GM18505 (cell line): ENCODE measurements at regions not wholly inside any gene's neighbourhood (a gene's known extent, or its start where the extent isn't known, plus 50 kb on each side); places are given as distances from the start of the nearest gene placed in this dataset.
"Not testable (repeated sequence)": the region's sequence is repeated elsewhere in the genome, so short reads cannot be mapped to it uniquely, and the experiment has no call there.

ENCODE experiments used
- ATAC-seq: cut with Tn5 transposase; IDR thresholded peaks from one replicate; pipeline ENCODE4 v1.9.1; 2021; ENCODE audit not compliant: unreplicated experiment
- POLR2A ChIP-seq: IDR thresholded peaks from 4 replicates; pipeline ENCODE4 v1.6.1; 2011; ENCODE audit warnings: borderline replicate concordance; ENCODE audit not compliant: insufficient read depth, insufficient read length; ENCODE audit errors: extremely low read depth

DNA sequence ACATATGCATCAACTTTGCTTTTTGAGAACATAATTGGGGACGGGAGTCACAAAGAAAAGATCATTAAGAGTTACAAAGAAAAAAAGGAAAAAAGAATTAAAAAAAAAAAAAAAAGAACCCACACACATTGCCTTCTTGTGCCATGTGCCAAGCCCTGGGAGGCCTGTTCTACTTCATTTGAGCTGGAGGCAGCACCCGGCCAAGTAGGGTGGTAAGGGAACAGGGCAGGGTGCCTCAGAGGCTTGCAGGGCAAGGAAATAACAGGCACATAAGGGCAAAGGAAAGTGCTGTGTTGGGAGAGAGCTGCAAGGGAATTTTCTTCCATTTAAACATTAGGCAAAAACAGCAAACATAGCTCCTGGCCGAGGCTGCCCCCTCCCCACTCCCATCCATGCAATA, 418.0 kb downstream of the TMEM182 start:
- TF ChIP-seq POLR2A = no peak

DNA sequence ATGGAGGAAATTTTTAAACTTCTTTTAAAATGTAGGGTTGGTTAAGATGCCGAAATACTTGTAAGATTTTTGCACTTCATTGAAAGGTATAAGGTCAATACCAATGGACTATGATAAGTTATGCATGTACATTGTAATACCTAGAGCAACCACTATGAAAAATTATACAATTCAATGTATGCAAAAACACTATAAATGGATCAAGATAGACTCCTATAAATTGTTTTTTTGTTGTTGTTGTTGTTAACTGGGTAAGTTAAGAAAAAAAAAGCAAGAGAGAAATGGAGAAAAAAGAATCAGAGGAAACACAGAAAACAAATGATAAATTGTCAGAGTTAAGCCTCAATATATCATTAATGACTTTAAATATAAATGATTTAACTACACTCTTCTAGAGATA, 421.2 kb downstream of the TMEM182 start:
- TF ChIP-seq POLR2A = no peak
- no peak for ATAC-seq

More for the DNA sequence above, 418.0 kb downstream of the TMEM182 start:
- no peak for ATAC-seq

DNA sequence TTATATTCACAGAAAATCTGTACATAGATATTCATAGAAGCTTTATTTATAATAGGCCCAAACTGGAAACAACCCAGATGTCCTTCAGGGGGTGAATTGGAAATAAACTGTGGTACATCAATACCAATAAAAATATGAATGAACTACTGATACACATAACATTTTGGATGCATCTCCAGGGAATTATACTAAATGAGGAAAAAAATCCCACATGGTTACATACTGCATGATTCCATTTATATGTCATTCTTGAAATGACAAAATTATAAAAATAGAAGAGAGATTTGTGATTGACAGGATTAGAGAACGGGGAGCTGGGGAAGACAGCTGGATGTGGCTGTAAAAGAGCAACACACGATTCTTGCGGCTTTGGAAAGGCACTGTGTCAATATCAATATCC, 435.0 kb downstream of the TMEM182 start:
- ATAC-seq = no peak
- no peak for TF ChIP-seq POLR2A

DNA sequence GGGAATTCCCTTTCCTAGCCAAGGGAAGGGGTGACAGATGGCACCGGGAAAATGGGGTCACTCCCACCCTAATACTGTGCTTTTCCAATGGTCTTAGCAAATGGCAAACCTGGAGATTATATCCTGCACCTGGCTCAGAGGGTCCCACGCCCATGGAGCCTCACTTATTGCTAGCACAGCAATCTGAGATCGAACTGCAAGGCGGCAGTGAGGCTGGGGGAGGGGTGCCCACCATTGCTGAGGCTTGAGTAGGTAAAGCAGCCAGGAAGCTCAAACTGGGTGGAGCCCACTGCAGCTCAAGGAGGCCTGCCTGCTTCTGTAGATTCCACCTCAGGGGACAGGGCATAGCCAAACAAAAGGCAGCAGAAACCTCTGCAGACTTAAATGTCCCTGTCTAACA, 438.9 kb downstream of the TMEM182 start:
- ATAC-seq = not testable (repeated sequence)

DNA sequence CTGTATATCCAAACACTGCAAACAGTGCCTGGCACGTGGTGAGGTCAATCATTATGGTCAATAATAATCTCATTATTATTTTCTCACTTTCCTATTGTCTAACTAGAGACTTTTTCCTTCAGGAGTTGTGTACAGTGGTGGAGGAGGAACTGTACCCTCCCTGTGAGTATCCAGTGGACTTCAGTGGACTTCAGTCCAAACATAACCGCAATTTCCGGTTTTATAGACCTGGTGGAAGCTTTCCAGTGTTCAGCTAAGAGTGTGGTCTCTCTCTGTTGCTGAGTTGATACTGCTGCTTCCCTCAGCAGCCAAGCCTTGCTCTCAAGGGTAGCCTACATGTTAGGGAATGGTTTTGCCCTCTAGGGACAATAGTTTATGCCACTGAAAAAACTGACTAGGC, 447.1 kb downstream of the TMEM182 start:
- ATAC-seq = no peak
- no peak for TF ChIP-seq POLR2A

DNA sequence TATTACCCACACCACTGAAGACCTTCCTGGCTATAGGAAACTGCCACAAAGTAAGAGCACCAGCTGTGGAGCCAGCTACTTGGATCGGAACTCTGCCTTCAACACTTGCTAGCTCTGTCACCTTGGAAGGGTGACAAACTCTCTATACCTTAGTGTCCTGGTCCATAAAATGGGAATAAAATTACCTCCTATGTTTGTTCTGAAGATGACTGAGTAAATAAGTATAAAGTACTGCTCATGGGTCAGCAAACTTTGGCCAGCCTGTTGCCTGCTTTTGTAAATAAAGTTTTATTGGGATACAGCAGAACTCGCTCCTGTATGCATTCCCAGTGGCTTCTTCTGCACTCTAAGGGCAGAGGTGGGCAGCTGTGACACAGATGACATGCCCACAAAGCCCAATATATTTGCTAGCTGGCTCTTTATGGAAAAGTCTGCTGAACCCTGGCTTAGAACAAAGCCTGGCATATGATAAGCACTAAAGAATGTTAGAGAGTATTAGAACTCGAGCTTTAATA, 451.3 kb downstream of the TMEM182 start:
- TF ChIP-seq POLR2A = no peak
- ATAC-seq = no peak

DNA sequence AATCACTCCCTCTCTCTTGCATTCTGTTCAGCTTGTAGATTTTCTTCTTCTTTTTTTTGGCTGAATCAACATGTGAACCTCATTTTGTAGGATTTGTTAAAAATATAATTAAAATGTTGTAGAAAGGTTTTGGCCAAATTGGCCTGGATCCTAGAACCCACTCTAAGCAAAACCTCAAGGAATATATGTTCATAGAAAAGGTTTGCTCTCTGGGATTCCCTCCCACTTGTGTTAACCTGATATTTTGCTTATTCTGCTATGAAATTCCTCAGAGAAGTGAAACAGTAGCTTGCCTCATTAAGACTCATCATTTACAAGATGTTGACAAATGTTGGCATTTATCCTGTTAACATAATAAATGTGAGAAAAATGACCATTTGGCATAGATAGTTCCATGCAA, 456.7 kb downstream of the TMEM182 start:
- ATAC-seq = no peak
- no peak for TF ChIP-seq POLR2A

DNA sequence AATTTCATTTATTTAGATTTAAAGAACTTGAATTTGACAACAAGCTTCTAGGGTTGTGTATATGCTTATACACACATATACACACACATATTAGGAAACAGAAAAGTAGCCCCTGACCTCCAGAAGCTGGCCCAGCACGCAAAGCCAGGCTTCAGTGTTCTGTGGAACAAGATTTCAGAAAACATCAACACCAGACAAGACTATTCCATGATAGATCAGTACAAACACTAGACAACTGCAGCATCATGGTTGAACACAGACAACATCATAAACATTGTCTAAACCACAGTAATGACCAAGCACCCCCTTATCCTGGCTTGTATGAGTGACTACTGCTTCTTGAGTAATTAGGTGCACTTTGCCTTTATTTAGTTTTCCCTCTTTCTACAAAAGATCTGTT, 457.6 kb downstream of the TMEM182 start:
- no peak for TF ChIP-seq POLR2A
- no peak for ATAC-seq

DNA sequence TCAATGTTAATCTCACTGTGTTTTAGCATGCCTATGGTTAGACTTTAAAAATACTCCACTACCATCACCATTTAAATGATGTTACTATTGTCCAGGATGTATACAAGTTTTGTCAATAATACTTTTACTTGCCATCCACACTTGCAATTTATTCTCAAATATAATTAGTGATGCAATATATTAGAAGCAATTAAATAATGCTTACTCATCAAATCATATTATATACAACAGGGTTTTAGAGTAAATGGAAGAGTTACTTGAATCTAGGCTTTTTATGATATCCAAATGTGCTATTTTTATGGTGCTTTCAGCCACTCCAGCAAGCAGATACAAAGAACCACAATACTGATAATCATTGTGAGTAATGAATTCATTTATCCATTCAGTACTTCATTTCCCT, 461.1 kb downstream of the TMEM182 start:
- TF ChIP-seq POLR2A = no peak
- ATAC-seq = no peak

DNA sequence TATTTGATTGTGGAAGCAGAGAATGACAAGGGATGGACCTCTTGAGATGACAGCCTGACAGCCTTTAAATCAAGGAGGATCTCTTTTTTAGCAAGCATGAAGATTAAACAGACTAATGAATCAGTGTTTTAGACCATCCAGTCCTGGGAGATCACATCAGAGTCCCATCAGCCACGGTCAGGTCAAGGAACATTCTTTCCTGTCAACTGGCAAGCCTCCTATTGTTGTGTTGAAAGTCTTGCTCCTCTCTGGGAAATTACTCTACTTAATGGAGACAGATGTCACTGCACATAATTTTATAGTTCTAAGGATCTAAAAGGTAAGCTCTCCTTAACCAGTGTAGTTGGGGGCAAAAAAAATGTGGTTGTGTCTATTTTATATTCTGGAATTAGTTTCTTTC, 469.0 kb downstream of the TMEM182 start:
- no peak for ATAC-seq
- TF ChIP-seq POLR2A = no peak

DNA sequence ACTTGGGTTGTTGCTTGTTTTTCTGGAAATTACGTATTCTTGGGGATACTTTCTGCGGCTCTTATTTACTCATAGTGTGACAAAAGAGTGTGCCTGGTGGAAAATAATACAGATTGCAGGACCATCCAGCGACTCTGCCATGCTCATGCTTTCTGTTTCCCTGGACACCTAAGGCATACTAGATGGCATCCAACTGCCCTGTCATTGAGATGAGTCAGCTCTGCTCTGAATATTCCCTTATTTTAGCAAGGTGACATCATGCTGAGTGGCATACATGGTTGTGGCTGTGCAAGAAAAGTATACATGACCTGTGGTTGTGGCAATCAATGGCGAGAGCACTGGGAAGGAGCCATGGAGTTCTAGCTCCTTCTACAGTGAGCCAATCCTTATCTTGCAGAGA, 471.0 kb downstream of the TMEM182 start:
- TF ChIP-seq POLR2A = no peak
- ATAC-seq = no peak

DNA sequence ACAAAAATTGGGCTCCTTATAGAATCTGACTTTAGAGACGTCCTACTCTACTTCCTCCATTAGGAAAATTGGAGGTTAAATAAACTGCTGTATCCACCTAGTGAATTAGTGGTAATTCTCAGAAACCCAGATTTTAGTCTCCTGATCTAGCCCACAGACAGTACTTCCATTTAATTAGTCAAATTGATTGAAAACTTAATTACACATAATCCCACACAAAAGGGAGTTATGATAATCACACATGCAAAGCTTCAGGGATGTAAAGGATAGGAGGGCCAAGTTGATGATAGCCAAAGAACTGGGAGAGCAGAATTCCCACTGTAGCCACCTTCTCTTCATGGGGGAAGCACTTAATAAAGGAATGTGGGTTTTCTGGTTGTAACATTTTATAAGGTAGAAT, 471.9 kb downstream of the TMEM182 start:
- no peak for ATAC-seq
- no peak for TF ChIP-seq POLR2A

DNA sequence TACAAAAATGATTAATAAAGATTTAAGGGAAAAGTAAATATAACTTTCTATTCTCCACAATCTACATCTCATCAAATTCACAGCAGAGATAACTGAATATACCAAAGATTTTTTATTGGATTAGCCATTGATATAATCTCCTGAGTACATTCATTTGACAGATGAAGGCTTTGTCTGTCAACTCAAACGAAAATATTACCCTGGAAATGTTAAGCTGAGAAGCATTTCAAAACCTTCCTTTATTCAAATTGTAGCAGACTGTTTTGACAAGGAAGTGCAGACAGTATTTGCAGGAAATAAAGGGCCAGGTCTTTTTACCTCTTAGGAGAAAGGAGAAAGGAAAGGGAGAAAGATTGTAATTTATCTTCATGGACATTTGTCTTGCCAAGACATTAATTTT, 473.5 kb downstream of the TMEM182 start:
- no peak for TF ChIP-seq POLR2A
- no peak for ATAC-seq

DNA sequence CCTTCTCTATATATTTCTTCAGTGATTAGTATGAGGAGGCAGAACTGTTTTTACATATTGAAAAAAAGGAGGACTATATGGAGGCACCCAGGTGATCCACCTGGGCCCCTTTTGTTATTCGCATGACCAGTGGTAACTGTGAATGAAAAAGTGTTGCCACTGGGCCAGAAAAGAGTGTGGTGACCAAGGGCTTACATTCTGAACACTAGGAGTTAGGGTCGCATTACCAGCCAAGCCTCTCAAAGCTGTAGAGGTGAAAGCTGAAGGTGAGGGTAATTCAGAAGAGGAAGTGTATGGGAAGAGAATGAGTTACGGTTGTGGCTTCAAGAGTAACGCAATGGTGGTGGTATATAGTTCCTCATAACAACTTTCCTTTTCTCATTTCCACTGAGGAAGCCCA, 487.6 kb downstream of the TMEM182 start:
- no peak for ATAC-seq
- TF ChIP-seq POLR2A = no peak

DNA sequence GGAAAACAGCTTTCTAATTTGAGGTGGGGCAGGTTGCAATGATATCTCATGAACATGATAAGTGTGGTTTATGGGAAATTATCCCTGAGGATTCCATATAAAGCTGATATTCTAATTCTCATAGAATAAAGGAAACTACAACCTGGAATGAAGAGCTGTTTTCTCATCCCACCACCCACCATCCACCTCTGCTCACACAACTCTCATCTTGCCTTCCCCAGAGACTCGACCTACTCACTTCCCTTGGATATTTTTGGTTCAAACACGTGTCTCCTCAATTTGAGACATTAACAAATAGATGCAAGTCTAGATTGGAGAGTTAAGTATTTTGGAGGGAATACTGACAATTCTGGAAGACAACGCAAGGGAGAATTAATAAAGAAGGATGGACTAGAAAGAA, 490.9 kb downstream of the TMEM182 start:
- no peak for TF ChIP-seq POLR2A
- ATAC-seq = no peak
